Aorta (tissue), 5 donors: ENCODE measurements at regions not wholly inside any gene's neighbourhood (a gene's known extent, or its start where the extent isn't known, plus 50 kb on each side); places are given as distances from the start of the nearest gene placed in this dataset.

Source experiments
- ATAC-seq: fragments of 200-7000 bp; cut with Tn5 transposase; one replicate; pipeline ENCODE4 v1.9.1; 2022; ENCODE audit warnings: moderate library complexity; ENCODE audit not compliant: low FRiP score
- DNase-seq, 2 donors: peaks; one replicate each; pipeline ENCODE4 v3.0.0-alpha.2; 2020
- H3K27ac ChIP-seq, 2 donors: one replicate each; pipeline ENCODE4 v1.5.1; 2013; ENCODE audit warnings: low read length in 2 of 2, mild to moderate bottlenecking in 2 of 2, moderate library complexity in 2 of 2, control low read depth in 1 of 2, inconsistent platforms in 1 of 2, low read depth in 1 of 2
- H3K27me3 ChIP-seq, 2 donors: one replicate each; pipeline ENCODE4 v1.6.1; 2013; ENCODE audit warnings: control low read depth in 1 of 2, low read length in 1 of 2, mild to moderate bottlenecking in 1 of 2, moderate library complexity in 1 of 2; ENCODE audit not compliant: insufficient read depth in 2 of 2, control insufficient read depth in 1 of 2
- H3K36me3 ChIP-seq, 2 donors: one replicate each; pipeline ENCODE4 v1.6.1; 2013; ENCODE audit warnings: control low read depth in 1 of 2, low read length in 1 of 2, mild to moderate bottlenecking in 1 of 2; ENCODE audit not compliant: insufficient read depth in 2 of 2, control insufficient read depth in 1 of 2
- H3K4me1 ChIP-seq, 2 donors: one replicate each; pipeline ENCODE4 v1.6.1; 2013; ENCODE audit warnings: low read length in 2 of 2, control low read depth in 1 of 2, mild to moderate bottlenecking in 1 of 2, moderate library complexity in 1 of 2; ENCODE audit not compliant: insufficient read depth in 2 of 2, control insufficient read depth in 1 of 2
- H3K4me3 ChIP-seq, 2 donors: one replicate each; pipeline ENCODE4 v1.5.1; 2013; ENCODE audit warnings: low read length in 2 of 2, control low read depth in 1 of 2, mild to moderate bottlenecking in 1 of 2
- H3K9me3 ChIP-seq: one replicate; pipeline ENCODE4 v1.6.1; 2013; ENCODE audit warnings: mild to moderate bottlenecking, low read length; ENCODE audit not compliant: control insufficient read depth
- WGBS, 2 donors: extraction: QIAGEN DNeasy Blood & Tissue Kit; methylation state at CpG; one replicate each; pipeline ENCODE4 v1.1.7; 2013; 5-methylcytosine and 5-hydroxymethylcytosine counted together
- intact Hi-C, 2 donors: fragments of 100-400 bp; cut with DNase I; formaldehyde crosslinking; loops; one replicate each; pipeline versions ENCODE4 v1.14.2 to v1.15.0; 2022
- donor health status: healthy with polysubstance abuse.
- donor health status: Bipolar disorder and iron deficiency.
- donor health status: DM: no; HTN: no; CAD: no.
- donor health status: DM: no; HTN: no; CAD: no.
- donor health status: DM: yes; HTN: yes; CAD: no.

DNA sequence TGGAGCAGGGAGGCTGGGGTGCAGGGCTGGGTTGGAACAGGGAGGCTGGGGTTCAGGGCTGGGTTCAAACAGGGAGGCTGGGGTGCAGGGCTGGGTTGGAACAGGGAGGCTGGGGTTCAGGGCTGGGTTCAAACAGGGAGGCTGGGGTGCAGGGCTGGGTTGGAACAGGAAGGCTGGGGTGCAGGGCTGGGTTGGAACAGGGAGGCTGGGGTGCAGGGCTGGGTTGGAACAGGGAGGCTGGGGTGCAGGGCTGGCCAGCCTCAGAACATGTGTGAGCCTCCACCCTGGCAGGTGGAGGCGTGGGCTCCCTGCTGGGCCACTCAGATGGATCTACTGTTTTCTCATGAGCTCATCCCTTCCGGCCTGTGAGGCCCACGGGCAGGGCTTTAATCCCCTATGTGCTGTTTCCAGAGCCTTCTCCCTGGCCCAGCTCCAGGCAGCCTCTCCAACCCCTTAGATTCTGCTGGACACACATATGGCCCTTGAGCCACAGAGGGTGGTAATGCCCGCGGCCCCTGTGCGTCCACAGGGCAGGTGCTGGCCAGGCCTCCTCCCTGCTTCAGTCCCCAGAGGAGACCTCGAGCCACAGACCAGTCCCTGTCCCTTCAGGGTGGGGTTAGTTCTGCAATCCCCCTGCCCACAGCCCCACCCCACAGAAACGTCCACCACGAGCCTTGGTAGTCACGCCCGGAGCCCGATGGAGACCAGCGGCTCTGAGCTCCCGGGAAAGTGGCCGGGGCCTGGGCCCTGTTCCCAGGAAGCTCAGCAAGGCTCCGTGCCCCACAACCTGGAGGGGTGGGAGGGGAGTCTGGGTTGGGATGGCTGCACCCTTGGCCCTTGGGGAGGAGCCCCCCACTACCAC lies 197.9 kb downstream of the BRD1 start:
- intact Hi-C loops = no loop called here
- Histone ChIP-seq H3K36me3 (no peaks in the 10 kb centered on the region), H3K4me3 (no peak overlapping the region), H3K27ac (no peak overlapping the region), H3K27me3 (no peaks in the 10 kb centered on the region), H3K4me1 (no peaks in the 10 kb centered on the region), H3K9me3 (no peaks in the 10 kb centered on the region)
- ATAC-seq = no peak
- WGBS, 2 donors = 87 to 88% methylated on average over 16 of the region's 16 CpGs
- peak; percentile 40 to 42 for DNase-seq

DNA sequence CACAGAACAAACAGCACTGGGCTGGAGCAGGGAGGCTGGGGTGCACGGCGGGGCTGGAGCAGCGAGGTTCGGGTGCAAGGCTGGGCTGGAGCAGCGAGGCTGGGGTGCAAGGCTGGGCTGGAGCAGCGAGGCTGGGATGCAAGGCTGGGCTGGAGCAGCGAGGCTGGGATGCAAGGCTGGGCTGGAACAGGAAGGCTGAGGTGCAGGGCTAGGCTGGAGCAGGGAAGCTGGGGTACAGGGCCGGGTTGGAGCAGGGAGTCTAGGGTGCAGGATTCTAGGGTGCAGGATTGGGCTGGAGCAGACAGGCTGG lies 198.5 kb downstream of the BRD1 start:
- Histone ChIP-seq H3K4me1 (no peaks in the 10 kb centered on the region), H3K4me3 (no peak overlapping the region), H3K36me3 (no peaks in the 10 kb centered on the region), H3K27me3 (no peaks in the 10 kb centered on the region), H3K27ac (no peak overlapping the region), H3K9me3 (no peaks in the 10 kb centered on the region)
- intact Hi-C loops = no loop called here
- DNase-seq = peak; percentile 44 to 66
- WGBS, 2 donors = 82 to 83% methylated on average over 8 of the region's 8 CpGs
- no peak for ATAC-seq

DNA sequence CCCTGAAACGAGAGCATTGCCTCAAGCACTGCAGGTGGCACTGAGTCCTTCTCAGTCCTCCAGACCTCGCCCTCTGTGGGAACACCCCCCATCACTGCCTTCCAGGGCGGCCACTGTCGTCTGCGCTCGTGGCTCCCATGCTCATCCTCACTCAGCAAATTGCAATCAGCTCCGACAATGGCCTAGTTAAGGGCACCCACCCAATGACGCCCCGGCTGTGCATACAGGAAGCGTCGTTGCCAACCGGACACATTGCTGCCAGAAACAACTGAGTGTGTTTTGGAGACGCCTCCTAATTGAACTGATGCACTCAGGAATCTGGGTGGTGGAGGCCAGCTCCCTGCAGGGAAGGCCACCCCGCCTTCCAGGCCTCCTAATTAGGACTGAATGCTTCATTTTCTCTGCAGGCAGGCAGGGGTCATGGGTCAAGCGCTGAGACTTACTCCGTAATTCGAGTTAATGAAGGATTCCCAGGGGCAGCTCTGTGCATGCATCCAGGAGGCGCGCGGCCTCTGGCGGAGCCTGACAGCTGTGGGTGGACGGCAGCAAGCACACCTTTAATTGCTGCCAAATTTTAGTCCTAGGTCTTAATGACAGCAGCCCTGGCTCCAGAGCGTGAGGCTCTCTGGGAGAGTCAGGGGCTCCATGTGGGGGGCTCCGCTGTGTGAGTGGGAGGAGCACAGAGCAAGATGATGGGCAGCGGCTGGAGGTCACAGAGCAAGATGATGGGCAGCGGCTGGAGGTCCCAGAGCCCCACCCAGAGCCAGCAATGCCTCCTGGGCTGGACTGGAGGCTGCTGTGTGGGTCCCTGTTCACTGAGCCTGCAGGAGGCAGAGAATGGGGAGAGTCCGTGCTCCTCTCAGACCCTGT lies 199.0 kb downstream of the BRD1 start:
- Histone ChIP-seq H3K36me3 (no peaks in the 10 kb centered on the region), H3K4me3 (no peak overlapping the region), H3K27me3 (no peaks in the 10 kb centered on the region), H3K9me3 (no peaks in the 10 kb centered on the region), H3K4me1 (no peaks in the 10 kb centered on the region), H3K27ac (no peak overlapping the region)
- ATAC-seq (no peak), DNase-seq (peak; percentile 37 to 72)
- WGBS, 2 donors = 39 to 45% methylated on average over 27 of the region's 27 CpGs
- intact Hi-C loops = no loop called here

DNA sequence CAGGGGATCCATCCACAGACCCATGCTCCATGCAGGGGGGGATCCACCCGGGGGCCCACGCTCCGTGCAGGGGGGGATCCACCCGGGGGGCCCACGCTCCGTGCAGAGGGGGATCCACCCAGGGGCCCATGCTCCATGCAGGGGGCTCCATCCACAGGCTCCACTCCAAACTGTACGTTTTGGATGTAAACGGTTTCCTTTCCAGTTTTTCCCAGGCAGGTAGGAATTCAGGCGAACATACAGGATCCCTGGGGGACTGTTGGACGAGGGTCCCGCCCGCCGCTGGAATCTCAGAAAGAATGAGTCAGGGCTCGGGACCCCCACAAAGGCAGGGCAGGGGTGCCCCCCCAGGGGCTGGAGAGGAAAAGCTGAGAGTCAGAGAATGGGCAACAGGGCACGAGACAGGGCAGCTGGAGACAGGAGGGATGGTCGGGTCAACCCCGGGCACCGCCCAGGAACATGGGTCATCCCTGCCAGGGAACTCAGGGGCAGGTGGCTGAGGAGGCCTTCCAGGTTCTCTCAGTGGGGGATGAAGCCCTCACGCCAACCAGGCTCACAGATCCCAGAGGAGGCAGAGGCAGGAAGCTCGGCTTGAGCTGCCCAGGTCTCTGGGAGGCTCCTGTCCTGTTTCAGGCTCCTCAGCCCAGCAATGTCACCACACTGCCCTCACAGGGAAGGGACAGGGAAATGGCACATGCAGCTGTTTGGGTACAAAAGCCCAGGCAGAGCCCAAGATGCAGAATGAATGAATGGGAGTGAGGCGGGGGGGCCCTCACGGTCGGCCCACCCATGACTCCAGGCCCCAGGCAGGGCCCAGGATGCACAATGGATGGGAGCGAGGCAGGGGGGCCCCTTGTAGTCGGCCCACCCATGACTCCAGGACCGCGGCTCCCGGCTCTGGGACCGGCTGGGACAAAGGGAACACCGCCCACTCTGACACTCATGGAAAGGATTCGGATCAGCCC lies 200.2 kb downstream of the BRD1 start:
- Histone ChIP-seq H3K9me3 (no peaks in the 10 kb centered on the region), H3K4me3 (no peak overlapping the region), H3K36me3 (no peaks in the 10 kb centered on the region), H3K27me3 (no peaks in the 10 kb centered on the region), H3K4me1 (no peaks in the 10 kb centered on the region), H3K27ac (no peak overlapping the region)
- DNase-seq (peak; percentile 28 to 71), ATAC-seq (no peak)
- WGBS, 2 donors = 75 to 78% methylated on average over 31 of the region's 31 CpGs
- intact Hi-C loops = no loop called here

DNA sequence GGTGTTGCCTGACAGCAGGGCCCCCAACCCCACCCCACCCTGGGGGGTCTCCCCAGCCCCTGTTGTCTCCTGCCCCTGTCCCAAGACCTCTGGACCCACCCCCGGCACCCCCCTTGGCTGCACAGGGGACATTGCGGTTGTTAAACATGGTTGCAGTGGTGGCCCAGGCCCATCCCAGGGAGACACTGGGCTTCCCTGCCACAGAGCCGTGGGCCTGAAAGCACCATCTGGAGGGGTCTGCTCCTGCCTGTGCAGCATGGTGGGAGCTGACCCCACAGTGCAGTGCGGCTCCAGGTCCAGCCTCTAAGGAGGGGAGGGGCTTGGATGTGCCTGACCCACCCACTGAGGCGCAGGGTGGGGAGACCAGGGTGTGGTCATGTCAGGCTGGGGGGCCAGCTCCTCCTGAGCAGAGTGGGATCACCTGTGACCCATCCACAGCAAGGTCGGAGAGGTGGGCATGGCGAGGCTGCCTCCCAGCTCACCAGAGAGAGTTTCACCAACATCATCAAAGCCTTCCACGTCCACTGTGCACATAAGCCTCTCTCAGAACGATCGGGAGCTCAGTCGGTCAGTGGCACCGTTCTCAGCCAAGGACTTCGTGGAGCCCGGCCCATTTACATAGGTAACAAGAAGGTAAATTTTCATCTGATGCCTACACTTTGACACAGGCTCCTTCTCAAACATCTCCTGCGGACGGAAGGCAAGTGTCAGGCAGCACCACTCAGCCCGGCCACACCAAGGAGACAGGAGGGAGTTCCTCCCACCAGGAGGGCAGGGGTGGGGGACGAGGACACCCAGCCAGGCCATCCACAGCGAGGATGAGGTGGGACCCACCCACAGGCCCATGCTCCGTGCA lies 201.1 kb downstream of the BRD1 start:
- 77 to 80% methylated on average over 20 of the region's 20 CpGs for WGBS, 2 donors
- intact Hi-C loops = no loop called here

DNA sequence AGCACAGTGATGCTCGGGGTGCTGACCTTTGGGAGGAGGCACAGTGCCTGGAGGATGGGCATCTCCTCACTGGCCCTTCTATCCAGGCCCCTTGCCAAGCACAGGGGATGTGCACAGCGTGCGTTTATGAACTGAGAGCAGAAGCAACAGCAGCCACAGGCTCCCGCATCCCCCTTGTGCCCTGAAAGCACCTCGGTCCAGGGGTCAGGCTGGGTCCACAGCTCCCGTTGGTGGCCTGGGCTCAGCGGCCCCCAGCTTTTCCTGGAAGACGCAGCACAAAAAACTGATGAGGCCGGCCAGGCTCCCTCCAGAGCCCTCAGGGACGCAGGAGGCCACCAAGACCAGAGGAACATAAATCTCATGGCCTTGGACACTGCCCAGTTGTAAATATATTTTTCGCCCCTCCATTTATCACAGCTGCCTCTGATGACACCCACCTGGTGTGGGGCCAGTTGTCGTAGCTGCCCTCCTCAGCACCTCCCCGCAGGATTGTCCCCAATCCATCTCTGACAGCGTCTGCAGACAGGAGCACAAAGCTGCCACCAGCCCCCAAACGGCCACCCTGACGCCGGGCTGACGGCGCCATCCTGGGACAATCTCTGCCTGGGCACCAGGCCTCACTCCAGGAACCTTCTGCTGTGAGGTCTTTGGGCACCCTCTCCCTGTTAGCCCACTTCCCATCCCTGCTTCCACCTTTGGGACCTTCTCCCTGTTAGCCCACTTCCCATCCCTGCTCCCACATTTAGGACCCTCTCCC lies 203.1 kb downstream of the BRD1 start:
- intact Hi-C loops = no loop called here
- Histone ChIP-seq H3K27me3 (no peaks in the 10 kb centered on the region), H3K4me3 (no peak overlapping the region), H3K9me3 (no peaks in the 10 kb centered on the region), H3K4me1 (no peaks in the 10 kb centered on the region), H3K36me3 (no peaks in the 10 kb centered on the region), H3K27ac (no peak overlapping the region)
- ATAC-seq = no peak
- 55 to 61% methylated on average over 19 of the region's 19 CpGs for WGBS, 2 donors
- peak; percentile 21 to 70 for DNase-seq

More for the DNA sequence above, 201.1 kb downstream of the BRD1 start:
- no peak for ATAC-seq
- no peaks in the 10 kb centered on the region for H3K4me1 ChIP-seq
- no peaks in the 10 kb centered on the region for H3K27me3 ChIP-seq
- no peaks in the 10 kb centered on the region for H3K9me3 ChIP-seq
- no peaks in the 10 kb centered on the region for H3K36me3 ChIP-seq
- no peak overlapping the region for H3K4me3 ChIP-seq
- peak; percentile 36 to 62 for DNase-seq
- no peak overlapping the region for H3K27ac ChIP-seq

DNA sequence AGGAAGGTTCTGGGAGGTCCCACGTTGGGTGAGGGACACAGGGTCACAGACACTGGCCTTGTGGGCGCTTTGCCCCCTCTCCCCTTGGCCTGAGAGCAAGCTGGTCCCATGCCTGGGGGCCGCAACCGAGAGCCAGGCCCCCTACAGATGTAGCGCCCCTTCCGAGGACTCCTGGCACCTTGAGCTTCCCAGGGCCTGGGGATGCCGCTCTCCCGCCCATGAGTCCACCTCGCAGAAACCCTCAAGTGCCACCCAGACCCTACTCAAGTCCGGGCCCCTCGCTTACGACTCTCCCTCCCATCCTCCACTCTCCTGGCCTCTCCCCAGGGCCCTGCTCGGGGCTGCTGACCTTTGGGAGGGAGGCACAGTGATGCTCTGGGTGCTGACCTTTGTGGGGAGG lies 204.0 kb downstream of the BRD1 start:
- Histone ChIP-seq H3K4me3 (no peak overlapping the region), H3K27ac (no peak overlapping the region), H3K9me3 (no peaks in the 10 kb centered on the region), H3K4me1 (no peaks in the 10 kb centered on the region), H3K27me3 (no peaks in the 10 kb centered on the region), H3K36me3 (no peaks in the 10 kb centered on the region)
- 76 to 84% methylated on average over 12 to 13 of the region's 13 CpGs for WGBS, 2 donors
- peak; percentile 34 to 55 for DNase-seq
- no peak for ATAC-seq
- intact Hi-C loops = no loop called here
